GM19438 (cell line): ENCODE measurements at regions not wholly inside any gene's neighbourhood (a gene's known extent, or its start where the extent isn't known, plus 50 kb on each side); places are given as distances from the start of the nearest gene placed in this dataset.

Source experiments
- ATAC-seq: cut with Tn5 transposase; IDR thresholded peaks from one replicate; pipeline ENCODE4 v1.9.1; 2021; ENCODE audit warnings: low read depth; ENCODE audit not compliant: unreplicated experiment

DNA sequence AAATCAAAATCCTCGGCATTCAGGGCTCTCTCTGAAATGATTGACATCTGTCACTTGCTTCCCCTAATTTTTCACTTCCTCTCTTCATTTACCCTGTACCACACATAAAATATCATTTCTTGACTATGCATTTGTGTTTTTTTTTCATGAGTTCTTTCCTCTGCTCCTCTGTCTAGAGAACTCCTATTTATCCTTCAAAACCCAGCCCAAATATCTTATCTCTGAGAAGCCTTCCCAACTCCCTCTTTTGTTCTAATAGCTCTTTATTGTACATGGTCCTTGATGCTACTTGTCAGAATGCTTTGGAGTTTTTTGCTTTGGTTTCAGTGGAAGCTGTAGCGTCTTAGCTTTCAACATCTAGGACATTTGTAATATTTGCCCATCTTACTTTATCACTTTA lies 190.2 kb upstream of the CTBP2 start:
- ATAC-seq: no peak

DNA sequence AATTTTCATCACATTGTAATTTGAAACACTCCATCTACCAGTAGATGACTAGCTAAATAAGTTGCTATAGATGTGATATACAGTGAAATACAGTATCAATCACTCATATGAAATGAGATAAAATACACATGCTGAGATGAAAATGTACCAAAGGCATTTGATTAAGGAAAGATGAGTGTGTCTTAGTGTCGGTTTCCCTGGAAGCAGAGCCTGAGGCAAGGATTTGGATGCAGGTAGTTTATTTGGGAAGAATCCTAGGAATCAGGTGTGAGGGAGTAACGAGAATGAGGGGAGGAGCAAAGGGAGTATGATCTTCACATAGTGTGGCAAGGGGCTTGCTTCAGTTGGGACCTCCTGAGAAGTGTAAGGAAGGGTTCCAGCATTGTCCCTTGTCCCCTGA lies 188.2 kb upstream of the CTBP2 start:
- no peak for ATAC-seq

DNA sequence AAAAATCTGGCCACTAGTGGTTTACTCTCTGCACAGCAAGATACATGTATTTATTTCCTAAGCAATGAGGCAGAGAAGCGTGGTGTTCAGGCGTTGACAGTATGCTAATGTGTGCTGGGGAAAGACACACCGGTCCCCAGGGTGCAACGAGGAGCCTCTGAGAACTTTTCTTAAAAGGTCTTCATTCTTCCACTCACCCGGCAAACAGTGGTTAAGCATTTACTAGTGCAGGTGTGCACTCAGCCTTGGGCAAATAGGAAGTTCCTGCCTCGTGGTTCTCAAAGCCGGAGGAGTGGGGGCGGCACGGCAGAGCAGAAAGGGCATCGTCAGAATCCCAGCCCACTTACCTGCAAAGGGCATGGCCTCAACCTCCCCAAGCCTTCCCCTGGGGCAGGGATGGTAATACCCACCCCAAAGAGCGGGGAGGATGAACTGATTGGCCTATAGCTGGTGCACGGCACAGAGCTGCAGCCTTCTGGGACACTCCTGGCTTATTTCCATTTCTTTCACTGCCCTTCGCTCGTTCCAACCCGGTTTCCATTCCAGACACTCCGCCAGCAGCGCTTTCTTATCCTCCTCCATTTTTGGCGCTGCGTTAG lies 184.3 kb upstream of the CTBP2 start:
- peak; percentile 96 for ATAC-seq

DNA sequence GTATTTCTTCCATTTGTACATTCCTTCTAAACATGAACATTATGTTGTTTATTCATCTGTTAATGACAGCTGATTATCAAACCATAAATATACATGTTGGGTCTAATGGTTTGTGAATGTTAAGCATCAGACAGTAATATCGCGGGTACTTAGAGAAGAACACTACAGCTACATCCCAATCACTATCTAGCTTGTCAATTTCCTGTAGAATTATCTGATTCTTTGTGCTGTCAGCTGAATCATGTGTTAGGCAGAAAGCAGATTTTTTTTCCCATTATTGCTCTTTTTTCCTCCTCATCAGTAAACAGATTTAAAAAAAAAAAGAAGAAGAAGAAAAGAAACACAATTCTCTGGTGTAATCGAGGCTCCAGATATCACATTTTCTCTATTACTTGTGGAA lies 183.6 kb upstream of the CTBP2 start:
- ATAC-seq: no peak

DNA sequence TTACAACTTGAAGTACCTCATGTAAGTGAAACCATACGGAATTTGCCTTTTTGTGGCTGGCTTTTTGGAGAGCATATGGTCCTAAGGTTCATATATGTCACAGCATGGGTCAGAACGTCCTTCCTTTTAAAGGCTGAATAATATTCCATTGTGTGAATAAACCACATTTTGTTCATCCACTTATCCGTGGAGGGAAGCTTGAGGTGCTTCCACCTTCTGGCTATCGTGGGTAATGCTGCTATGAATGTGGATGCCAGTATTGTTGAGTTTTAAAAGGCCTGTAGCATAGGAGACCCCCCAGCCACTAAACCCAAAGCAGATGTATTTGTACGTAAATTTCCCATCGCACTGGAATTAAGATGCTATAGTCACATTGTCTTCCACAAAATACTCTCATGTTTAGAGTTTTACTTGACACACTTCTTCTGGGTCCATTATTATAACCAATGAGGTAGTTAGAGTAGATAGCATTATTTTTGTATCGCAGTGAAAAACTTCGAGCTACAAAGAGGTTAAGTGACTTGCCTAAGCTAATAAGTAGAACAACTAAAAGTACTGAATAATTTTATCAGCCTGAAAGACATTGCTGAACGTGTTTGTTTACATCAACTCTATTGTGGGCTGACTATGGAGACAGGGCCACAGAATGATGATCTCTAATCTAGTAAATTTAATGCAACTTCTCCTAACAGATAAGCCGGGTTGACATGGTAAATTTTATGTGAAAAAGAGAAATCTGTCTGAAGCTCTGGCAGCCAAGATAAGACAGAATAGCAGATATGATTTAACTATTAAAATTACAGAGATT lies 183.0 kb upstream of the CTBP2 start:
- ATAC-seq: no peak

DNA sequence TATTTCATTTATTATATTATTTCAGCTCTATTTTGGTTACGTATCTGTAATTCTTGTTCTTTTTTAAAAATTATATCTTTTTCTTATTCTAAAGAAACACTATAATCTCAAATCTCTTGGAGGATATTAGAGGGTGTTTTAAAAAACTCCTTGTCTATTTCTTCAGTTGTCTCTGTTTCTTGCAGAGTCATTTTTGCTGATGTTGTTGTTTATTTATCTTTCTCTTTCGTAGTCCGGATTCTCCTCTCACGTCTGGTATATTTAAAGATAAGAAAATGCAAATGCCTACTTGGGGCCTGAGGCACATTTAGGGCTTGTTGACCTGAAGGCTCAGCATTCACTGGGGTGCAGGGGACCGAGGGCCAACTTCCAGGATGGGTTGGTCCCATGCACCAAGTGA lies 181.2 kb upstream of the CTBP2 start:
- no peak for ATAC-seq

DNA sequence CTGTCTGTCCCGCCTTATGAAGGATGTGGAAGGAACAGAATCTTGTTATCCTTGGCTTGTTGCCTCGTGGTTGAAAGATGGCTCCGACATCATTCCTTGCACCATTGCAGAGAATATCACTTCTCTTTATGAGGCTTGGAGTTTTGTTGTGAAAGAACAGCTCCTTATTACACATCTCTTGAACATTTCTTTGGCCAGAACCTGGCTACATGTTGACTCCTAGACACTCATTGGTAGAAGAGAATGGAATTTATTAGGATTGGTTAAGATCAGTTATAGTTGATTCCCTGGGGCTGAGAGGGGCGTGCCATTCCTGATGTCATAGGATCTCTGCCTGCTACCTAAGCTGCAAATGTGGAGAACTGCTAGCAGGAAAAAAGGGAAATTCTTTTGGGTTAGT lies 180.5 kb upstream of the CTBP2 start:
- no peak for ATAC-seq

DNA sequence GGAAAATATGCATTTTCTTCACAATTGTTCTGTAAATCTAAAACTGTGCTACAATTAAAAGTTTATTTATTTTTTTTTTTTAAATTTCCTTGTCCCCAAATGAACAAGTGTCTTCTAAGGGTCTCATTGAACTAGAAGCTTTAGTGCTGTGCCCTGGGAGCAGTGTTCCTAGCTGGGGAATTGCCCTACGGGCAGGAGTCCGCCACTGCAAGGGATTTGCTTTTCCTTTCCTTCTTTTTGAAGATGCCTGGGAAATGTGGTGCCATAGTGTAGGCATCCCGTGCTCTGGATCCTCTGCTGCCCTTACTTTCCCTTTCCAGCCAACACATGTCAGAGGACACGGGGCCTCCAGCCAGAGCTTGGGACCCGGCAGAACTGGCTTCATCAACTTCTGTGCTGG lies 177.1 kb upstream of the CTBP2 start:
- no peak for ATAC-seq

DNA sequence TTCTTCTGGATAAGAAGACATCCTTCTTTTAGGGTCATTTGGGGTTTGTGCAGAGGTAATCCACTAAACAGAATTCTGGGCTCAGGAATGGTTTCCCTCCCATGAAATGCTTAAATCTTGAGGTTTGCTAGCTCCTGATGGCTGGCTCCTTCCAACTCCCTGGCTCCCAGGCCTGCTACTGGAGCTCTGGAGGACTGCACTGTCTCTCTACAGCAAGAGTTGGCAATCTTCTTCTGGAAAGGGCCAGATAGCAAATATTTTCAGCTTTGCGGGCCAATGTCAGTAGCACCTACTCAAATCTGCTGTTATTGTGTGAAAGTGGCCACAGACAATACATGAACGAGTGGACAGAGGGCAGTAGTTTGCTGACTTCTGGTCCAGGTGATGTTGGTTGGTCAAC lies 174.2 kb upstream of the CTBP2 start:
- no peak for ATAC-seq

DNA sequence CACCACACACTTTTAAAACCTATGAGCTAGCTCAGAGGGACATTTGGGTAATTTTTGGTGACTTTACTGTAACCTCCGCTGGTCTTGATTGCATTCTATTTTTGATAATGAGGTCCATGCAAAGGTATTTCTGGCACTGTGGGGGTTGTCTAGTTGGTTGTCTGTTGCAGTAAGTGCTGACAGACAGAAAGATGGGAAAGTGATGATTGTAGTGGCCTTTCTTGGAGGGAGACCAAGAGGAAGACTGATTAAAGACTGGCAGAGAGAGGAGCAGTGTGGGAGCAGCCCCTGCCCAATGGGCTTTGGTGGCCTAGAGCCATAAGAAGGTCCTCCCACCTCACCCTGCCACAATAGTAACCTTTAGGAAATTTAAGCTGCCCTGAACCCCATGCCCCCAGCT lies 173.4 kb upstream of the CTBP2 start:
- ATAC-seq: no peak

DNA sequence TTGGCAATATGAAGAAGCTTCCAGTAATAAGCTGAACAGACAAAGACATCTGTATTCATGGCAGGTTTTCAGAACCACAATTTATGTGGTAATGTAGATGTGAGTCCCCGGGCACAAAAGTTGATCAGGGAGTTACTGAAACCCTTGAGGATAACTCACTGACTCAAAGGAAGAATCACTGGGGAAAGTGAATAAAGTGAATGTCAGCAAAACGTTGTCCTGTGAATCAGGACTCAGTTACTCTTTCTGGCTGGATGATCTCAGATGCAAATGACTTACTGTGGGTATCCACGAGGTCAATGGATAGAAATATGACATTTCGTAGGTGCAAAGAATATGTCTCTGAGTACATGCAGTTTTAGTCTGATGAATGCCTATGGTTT lies 172.8 kb upstream of the CTBP2 start:
- no peak for ATAC-seq

DNA sequence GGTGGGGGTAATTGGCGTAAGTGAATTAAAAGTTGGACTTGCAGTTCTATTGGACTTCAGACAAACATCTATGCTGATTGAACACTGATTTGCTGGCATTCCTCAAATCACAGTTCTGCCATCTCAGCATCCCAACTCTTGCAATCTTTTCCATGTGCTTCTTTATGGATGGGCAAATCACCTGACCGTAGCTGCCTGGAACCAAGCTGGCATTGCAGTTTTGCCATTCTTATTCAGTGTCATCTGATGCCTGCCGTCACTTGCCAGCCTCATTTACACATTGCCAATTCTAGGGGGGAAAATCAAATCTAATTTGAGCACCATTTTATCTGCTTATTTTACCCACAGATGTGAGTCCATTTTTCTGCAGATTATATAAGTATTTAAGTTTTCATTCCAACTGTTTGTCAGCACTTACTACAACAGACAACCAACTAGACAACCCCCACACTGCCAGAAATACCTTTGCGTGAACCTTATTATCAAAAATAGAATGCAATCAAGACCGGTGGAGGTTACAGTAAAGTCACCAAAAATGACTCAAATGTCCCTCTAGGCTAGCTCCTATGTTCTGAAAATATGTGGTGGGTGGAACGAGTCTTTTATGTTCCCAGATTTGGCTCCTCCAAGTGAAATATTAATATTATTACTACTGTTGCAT lies 172.3 kb upstream of the CTBP2 start:
- no peak for ATAC-seq

DNA sequence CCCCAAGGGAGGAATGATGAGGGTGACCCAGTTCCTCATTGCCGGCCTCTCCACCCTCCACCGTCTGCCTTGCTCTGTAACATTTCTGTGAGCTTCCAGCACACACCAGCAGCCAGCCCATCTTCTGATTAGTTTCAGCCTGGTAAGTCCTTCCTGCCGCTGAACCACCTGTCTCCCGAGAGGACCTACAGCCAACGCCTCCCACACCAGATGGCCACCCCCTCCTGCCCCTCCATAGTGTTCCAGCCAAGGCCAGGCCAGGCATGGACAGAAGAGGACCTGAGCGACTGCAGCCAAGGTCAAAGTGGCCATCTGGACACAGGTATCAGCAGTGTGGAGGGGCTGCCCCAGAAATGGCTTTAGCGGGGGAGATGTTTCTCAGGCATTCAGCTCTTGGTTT lies 170.7 kb upstream of the CTBP2 start:
- ATAC-seq: no peak

DNA sequence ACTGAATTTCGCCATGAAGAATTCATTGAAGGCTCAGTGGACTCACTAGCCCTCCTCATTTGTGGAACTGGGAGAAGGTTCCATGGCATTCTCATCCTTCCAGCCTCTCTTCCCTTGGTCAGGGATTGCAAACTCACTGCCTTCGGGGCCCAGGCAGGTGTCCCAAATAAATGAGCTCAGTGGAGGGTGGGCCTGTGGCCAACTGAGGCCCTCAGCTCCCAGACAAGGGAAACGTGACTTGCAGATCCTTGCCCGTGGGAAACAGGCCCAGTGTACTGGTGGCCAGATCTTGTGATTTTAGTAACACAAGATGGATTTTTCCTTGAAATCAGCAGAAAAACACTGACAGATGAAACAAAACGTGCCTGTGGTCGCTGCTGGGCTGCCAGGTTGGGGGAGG lies 168.7 kb upstream of the CTBP2 start:
- ATAC-seq: no peak

DNA sequence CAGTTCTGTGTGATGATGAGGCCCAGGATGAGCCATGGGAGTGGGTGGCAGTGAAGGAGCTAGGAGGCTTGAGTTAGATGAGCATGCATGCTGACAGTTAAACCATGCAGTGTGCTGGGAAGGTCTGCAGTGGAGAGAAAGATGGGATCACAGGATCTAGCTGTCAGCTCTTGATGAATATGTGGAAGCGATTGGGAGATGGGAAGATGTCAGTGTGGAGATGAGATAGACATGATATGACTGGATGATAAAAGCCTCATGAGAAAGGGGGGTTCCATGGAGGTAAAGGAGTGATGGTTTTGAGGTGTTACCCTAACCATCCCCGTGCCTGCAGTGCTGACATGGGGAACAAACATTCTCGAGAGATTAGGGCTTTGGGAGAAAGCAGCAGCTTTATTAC lies 165.0 kb upstream of the CTBP2 start:
- no peak for ATAC-seq

DNA sequence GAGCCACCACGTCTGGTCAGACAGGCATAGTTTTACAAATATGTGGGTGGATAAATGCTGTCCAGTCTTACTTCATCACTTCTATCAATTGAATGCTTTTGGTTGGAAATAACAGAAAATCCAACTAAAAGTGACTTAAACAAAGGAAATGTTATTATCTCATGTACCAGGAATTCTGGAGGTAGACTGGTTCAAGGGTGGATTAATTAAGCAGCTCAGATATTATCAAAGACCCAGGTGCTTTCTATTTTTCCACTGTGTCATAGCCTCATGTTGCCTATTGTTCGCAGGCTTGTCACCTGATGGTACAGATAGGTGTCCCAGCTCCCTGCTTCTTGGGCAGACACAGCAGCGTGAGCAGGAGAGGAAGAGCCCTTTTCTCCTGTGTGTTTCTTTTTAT lies 156.1 kb upstream of the CTBP2 start:
- ATAC-seq: no peak

DNA sequence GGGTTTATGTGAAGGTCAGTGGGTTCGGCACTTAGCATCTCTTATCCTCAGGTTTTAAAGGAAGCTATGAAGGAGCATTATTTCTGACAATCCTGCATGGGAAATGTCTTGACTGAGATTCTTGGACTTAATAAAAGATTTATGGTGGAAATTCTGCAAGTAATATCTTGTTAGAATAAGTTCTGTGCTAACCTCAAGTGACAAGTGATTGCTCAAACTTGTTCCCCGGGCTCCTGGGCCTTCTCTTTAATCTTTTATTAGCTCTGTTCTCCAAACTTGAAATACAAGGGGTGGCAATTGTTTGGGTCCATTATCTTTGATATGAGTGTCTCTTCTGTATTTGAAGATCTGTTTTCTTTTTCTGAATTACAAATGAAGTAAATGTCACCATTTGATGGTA lies 140.6 kb upstream of the CTBP2 start:
- ATAC-seq: no peak

DNA sequence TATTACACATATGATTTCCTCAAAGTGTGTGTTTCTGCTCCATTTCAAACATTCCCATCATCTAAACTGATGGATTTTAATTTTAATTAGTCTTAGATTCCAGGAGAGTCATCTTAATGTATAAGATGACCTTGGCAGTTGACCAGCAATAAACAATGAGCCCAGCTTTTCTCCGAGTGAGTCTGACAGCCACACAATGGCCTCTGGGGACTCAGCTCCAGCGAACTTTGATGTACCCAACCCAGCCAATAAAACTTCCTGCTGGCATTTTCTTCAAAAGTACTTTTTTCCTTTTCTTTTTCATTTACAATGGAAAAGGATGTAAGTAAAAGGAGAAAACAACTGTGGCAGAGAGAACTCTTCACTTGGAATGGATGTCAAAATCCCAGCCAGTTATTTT lies 139.1 kb upstream of the CTBP2 start:
- no peak for ATAC-seq

DNA sequence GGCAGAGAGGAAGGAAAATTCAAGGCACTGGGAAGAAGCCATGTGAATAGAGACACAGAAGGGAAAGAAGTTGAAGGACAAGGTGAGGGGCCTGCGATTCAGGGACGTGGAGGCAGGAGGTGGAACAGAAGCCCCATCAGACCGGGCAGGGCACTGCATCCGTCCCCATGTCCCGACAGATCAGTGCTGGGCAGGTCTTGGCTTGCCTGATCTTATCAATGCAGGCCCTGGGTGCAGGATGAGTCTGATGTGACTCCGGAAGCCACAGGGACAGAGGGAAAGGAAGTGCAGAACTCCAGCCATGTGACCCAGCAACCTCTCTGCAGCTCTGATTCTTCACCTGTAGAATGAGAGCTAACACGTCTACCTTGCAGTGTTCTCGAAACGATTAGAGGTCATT lies 136.2 kb upstream of the CTBP2 start:
- ATAC-seq: no peak

DNA sequence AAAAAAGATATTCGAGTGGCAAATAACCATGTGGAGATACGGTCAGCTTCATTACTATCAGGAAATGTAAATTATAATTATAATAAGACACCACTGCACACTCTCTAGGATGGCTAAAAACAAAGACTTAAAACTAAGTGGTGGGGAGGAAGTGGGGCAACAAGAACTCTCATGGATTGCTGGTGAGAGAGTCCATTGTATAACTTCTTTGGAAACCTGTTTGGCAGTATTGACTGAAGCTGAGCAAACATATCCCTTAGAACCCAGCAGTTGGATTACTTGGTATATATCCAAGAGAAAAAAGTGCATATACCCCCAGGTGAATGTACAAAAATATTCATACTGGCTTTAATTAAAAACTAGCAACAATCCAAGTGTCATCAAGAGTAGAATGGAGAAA lies 133.7 kb upstream of the CTBP2 start:
- ATAC-seq: no peak

DNA sequence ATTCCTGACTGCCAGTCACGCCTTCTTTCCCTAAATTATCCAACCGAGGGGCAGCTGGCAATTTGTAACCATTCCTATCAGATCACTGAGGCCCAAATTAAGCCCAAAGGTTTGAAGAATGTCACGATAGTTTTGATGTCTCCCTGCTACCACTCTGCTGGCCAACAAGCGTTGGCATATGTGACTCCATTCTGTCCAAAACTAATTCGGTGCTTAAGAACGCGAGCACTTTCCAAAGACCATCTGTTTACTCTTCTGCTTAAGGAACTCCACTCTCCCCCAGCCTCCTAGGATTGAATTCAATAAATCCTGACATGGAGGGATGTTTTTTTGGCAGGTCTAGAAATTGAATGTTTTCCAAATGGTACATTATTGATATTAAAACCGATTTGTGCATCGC lies 131.5 kb upstream of the CTBP2 start:
- ATAC-seq: no peak

DNA sequence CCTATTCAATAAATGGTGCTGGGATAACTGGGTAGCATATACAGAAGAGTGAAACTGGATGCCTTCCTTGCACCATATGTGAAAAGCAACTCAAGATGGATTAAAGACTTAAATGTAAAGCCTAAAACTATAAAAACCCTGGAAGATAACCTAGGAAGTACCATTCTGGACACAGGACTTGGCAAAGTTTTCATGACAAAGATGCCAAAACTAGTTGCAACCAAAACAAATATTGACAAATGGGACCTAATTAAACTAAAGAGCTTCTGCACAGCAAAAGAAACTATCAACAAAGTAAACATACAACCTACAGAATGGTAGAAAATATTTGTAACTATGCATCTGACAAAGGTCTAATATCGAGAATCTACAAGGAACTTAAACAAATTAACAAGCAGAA lies 129.1 kb upstream of the CTBP2 start:
- ATAC-seq: no peak
